Superior temporal gyrus (tissue), 1 donor: ENCODE measurements at regions not wholly inside any gene's neighbourhood (a gene's known extent, or its start where the extent isn't known, plus 50 kb on each side); places are given as distances from the start of the nearest gene placed in this dataset.
"Not testable (repeated sequence)": the region's sequence is repeated elsewhere in the genome, so short reads cannot be mapped to it uniquely, and the experiment has no call there.

ENCODE experiments used
- DNase-seq: peaks from one replicate; pipeline ENCODE4 v3.0.0-alpha.2; 2016; ENCODE audit errors: extremely low spot score

GRCh38 chr13:82011355-82011754, 1670.4 kb upstream of the SPRY2 start:
- no peak for DNase-seq

DNA sequence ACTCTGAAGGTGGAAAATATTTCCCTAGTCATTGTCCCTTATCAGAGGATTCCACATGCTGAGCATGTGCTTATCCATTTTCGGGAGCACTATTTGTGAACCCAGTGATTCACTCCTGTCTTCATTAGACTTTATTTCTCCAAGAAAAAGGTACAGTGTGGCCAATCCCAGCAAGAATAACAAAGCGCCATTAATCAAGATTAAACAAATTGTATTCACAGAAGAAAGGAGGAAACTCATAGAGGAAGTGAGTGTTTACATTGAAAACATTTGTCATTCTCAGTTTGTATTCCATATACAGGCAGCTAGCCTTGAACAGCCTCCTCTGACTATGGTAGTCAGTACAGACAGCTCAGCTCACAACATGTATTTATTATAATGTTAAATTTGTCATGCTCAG, 1669.9 kb upstream of the SPRY2 start:
- DNase-seq: no peak

DNA sequence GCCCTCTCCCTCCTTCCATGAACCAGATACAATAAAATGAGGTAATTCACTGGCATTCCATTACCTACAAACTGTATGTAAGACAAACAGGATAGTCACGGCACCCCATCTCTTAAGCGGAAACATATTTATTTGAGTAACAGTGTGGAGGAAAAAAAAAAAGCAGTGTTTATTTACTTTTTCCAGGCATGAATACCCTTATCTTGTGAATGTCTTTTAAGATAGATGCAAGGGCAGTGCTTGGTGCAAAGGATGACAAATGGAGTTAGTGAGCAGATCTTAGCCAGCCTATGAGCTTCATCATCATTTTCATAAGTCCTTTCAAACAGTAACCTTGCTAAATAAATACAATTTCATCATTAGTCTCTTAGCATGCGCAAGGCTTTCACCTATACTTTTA, 1661.8 kb upstream of the SPRY2 start:
- DNase-seq: no peak

DNA sequence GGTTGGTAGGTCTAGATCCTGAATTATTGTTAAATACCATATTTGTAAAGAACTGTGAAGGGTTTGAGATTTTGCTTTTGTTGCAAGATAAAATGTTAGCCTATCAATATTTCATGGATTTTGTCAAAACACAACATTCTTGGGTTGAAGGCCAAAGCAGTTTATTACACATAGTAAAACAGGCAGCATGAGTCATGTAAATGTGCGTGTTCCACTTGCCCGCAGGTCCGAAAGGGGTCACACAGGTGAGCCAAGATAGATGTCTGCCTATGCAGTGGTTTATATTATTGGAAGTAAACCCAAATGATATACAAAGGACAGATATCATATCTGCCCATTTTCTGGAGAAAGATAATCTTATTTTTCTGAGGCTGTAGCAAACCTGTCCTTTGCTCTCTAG, 1654.4 kb upstream of the SPRY2 start:
- no peak for DNase-seq

GRCh38 chr13:81990652-81991051, 1649.7 kb upstream of the SPRY2 start:
- no peak for DNase-seq

GRCh38 chr13:81988567-81988966, 1647.6 kb upstream of the SPRY2 start:
- DNase-seq: no peak

DNA sequence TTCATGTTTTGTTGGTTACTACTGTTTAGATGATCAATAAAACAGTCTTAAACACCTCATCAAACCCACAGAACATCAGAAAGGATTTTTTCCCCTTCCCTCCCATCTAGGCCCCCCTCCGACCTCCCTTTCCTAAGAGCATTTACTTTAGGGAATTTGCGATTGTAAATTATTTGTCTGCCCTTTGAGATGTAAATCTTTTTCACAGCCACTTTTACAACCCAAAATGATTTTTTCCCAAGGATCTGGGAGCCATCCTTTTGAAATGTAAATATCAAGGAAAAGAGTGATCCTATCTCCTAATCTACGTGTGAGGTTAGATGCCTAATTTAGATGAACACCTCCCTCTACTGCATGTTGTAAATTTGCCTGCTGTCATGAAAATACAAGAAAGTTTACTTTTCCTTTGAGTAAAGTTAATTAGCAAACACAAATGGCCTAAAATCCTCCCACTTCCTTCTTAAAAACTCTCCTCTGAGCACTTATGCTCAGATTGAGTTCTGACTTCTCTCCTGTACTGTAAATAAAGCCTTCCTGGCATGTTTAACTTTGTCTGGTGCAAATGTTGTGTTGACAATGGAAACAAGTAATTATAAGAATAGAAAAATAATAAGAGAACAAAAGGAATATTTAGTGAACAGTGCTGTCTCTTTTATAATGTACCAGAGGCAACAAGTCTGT, 1646.9 kb upstream of the SPRY2 start:
- DNase-seq: no peak

DNA sequence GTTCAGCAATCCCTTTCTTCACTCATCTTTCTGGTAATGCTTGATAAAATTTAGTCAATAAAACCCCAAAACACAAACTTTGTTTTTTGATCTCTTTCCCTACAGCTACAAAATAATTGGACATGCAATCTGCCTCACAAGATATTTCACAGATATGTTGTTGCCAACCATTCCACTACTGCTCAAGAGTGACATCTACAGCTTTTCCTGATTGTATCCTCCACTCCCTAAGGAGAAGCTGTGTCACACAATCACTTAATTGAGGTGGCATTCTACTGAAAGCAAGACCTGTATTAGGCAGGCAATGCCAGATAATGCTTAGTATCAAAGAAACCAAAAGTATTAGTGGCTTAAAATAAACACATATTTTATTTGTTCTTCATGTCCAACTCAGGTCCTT, 1646.2 kb upstream of the SPRY2 start:
- no peak for DNase-seq

- DNase-seq: no peak
These were observed 1645.4 kb upstream of the SPRY2 start for GRCh38 chr13:81986308-81986707.

GRCh38 chr13:81957121-81957520, 1616.2 kb upstream of the SPRY2 start:
- no peak for DNase-seq

DNA sequence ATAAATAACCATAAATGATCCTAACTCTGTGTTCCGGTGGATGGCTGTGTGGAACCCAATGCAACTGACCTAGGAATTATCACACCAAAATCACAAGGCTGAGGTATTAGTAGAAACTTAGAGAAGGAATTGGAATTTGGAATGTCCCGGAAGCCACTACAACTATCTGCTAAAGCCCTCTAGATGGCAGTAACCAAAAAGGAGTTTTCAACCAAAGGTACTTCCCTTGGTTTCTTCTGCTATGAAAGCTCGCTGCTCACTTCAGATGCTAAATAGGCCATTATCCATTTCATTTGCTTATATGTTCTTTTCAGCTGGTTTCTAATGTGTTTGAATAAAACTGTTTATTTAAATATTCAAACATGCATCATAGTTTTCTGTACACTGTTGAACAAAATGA, 1589.1 kb upstream of the SPRY2 start:
- peak; percentile 70 for DNase-seq

DNA sequence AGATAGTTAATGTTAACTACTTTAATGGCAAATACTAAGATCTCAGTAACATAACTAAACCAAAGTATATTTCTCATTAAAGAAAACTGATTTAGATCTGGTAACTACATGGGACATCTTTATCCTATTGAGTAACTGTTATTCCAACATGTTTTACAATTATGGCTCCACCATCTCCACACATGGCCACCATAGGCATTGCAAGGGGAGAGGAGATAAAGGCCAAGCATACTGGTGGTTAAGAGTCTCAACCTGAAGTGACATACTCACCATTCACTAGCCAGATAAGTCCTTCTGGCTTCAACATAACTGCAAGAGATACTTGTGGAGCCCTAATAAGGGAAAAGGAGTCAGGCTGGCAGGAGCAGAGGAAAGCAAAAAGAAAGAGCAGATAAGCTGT, 1586.4 kb upstream of the SPRY2 start:
- DNase-seq: no peak

GRCh38 chr13:81917810-81918209, 1576.9 kb upstream of the SPRY2 start:
- DNase-seq: no peak

DNA sequence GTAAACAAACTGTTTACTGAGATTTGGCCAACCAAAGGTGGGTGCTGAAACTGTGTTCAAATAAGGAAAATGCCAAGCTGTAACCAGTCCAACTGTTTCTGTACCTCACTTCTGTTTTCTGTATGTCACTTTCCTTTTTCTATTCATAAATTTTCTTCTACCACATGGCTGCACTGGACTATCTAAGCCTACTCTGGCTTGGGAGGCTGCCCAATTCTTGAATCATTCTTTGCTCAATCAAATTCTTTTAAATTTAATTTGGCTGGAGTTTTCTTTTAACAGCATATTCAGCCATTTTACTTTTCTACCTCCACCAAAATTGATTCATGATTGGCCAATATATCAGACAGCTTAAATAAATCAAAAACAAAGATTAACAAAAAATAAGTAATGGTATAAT, 1575.5 kb upstream of the SPRY2 start:
- no peak for DNase-seq

- DNase-seq: no peak
These were observed 1567.0 kb upstream of the SPRY2 start for GRCh38 chr13:81907787-81908372.

DNA sequence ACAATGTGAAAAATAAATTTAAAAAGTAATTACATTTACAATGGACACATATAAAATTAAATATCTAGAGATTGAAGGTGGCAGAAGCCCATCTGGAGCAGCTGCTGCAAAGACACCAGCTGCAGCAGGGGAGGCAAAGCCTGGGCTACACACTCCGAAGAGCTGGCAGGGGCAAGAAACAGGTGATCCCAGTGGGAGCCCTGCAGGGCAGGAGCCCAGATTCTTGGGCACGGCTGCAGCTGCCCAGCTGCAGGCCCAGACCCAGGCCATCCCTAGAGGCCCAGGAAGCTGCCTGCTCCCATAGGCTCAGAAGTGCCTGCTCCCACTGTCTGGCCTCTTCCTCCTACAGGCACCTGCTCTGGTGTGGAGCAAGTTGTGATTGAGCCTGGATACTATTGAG, 1547.9 kb upstream of the SPRY2 start:
- no peak for DNase-seq

- no peak for DNase-seq
These were observed 1534.0 kb upstream of the SPRY2 start for GRCh38 chr13:81874681-81875661.

- no peak for DNase-seq
These were observed 1533.3 kb upstream of the SPRY2 start for GRCh38 chr13:81874253-81874652.

- no peak for DNase-seq
These were observed 1531.7 kb upstream of the SPRY2 start for GRCh38 chr13:81872581-81872980.

GRCh38 chr13:81871751-81872325, 1530.9 kb upstream of the SPRY2 start:
- DNase-seq: not testable (repeated sequence)

DNA sequence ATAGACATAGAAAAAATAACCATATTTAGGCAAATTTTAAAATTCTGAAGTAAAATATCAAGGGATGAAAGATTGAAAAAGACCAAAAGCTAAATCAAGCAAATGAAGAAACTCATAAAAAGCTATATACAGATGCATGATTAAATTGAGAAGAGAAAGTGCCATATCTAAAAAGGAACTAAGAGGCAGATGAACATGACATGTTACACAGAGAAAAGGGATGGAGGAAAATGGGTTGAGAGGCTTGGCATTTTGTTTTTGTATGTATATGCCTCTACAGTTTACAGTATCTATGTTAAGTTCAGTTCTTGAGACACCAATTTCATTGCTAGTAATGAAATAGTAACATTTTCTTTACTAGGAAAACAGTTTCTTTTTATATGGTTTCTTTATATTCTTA, 1507.4 kb upstream of the SPRY2 start:
- no peak for DNase-seq

GRCh38 chr13:81846771-81847170, 1505.8 kb upstream of the SPRY2 start:
- no peak for DNase-seq
